ENCODE measurements at regions not wholly inside any gene's neighbourhood (a gene's known extent, or its start where the extent isn't known, plus 50 kb on each side); places are given as distances from the start of the nearest gene placed in this dataset.

DNA sequence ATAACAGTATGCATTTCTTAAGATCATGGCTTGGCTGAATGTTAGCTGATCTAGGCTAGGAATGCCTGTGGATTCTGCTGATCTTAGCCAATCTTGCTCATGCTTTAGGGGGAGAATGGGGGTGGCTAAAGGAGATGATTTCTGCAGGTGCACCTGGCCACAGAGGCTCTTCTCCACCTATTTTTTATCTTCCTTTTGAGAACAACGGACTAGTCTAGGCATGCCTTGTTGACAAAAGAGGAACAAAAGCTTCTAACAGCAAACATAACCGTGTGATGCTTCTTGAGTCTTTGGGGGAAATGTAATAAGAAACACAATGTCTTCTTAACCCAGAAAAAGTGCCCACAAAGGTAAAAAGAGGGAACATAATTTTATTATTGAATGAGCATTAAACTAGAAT is 743.5 kb downstream of the ARAP2 start:
- ATAC-seq (ENCODE audit: poor library complexity) (no peak), DNase-seq (no peak)
- no peak overlapping the region for H3K27ac Mint-ChIP-seq
- no peak overlapping the region for H3K4me3 ChIP-seq (ENCODE audit: low read length)
- TF ChIP-seq CTCF (IDR thresholded peaks at IDR 0.05), result no peak
- H3K27ac ChIP-seq (ENCODE audit: low read depth in 1 of 2, low read length in 2 of 2), result no peak overlapping the region
- H3K4me1 Mint-ChIP-seq (ENCODE audit: low read depth), result no peaks in the 10 kb centered on the region
- H3K27me3 ChIP-seq (ENCODE audit: control insufficient read depth in 1 of 2, insufficient read depth in 2 of 2, low read length in 2 of 2), result no peaks in the 10 kb centered on the region
- ChIA-PET CTCF (no interaction called here), POLR2A (no interaction called here)
- H3K36me3 ChIP-seq (ENCODE audit: insufficient read depth, low read length), result no peaks in the 10 kb centered on the region
- no peaks in the 10 kb centered on the region for H3K4me1 ChIP-seq (ENCODE audit: insufficient read depth, low read length)
- H3K36me3 Mint-ChIP-seq (ENCODE audit: low read depth), result no peaks in the 10 kb centered on the region
- H3K27me3 Mint-ChIP-seq, result no peaks in the 10 kb centered on the region
- intact Hi-C loops (cut with DNase I, micrococcal nuclease), result no loop called here
- peaks cover 0 to 4% of the 10 kb centered on the region in 2 experiments for H3K9me3 ChIP-seq (ENCODE audit: control insufficient read depth in 1 of 2, insufficient read depth in 1 of 2, low read length in 2 of 2)
- peaks cover 1% of the 10 kb centered on the region for H3K9me3 Mint-ChIP-seq
- H3K4me3 Mint-ChIP-seq, result no peak overlapping the region

- no peak overlapping the region for H3K4me3 ChIP-seq (ENCODE audit: low read length)
- H3K36me3 ChIP-seq (ENCODE audit: insufficient read depth, low read length), result no peaks in the 10 kb centered on the region
- Mint-ChIP-seq H3K27me3 (no peaks in the 10 kb centered on the region), H3K4me1 (ENCODE audit: low read depth) (no peaks in the 10 kb centered on the region), H3K27ac (no peak overlapping the region), H3K9me3 (peaks cover 7% of the 10 kb centered on the region), H3K36me3 (ENCODE audit: low read depth) (no peaks in the 10 kb centered on the region), H3K4me3 (no peak overlapping the region)
- peaks cover 0 to 4% of the 10 kb centered on the region in 2 experiments for H3K9me3 ChIP-seq (ENCODE audit: control insufficient read depth in 1 of 2, insufficient read depth in 1 of 2, low read length in 2 of 2)
- intact Hi-C loops (cut with DNase I, micrococcal nuclease), result no loop called here
- H3K27ac ChIP-seq (ENCODE audit: low read depth in 1 of 2, low read length in 2 of 2), result no peak overlapping the region
- POLR2A ChIA-PET, result no interaction called here
- no peak for DNase-seq
- no peak for ATAC-seq (ENCODE audit: poor library complexity)
- no peaks in the 10 kb centered on the region for H3K27me3 ChIP-seq (ENCODE audit: control insufficient read depth in 1 of 2, insufficient read depth in 2 of 2, low read length in 2 of 2)
- no peak for TF ChIP-seq CTCF (IDR thresholded peaks at IDR 0.05)
- CTCF ChIA-PET, result no interaction called here
- H3K4me1 ChIP-seq (ENCODE audit: insufficient read depth, low read length), result no peaks in the 10 kb centered on the region
These were observed 740.9 kb downstream of the ARAP2 start for GRCh38 chr4:35503435-35503834.

GRCh38 chr4:35506161-35506560 is 738.2 kb downstream of the ARAP2 start:
- no peak for DNase-seq
- Histone ChIP-seq H3K4me1 (ENCODE audit: insufficient read depth, low read length) (no peaks in the 10 kb centered on the region), H3K27ac (ENCODE audit: low read depth in 1 of 2, low read length in 2 of 2) (no peak overlapping the region), H3K36me3 (ENCODE audit: insufficient read depth, low read length) (no peaks in the 10 kb centered on the region), H3K27me3 (ENCODE audit: control insufficient read depth in 1 of 2, insufficient read depth in 2 of 2, low read length in 2 of 2) (no peaks in the 10 kb centered on the region), H3K9me3 (ENCODE audit: control insufficient read depth in 1 of 2, insufficient read depth in 1 of 2, low read length in 2 of 2) (peaks cover 0 to 4% of the 10 kb centered on the region in 2 experiments), H3K4me3 (ENCODE audit: low read length) (no peak overlapping the region)
- ChIA-PET CTCF (no interaction called here), POLR2A (no interaction called here)
- ATAC-seq (ENCODE audit: poor library complexity), result no peak
- H3K9me3 Mint-ChIP-seq, result peaks cover 7% of the 10 kb centered on the region
- no peaks in the 10 kb centered on the region for H3K36me3 Mint-ChIP-seq (ENCODE audit: low read depth)
- intact Hi-C loops (cut with DNase I, micrococcal nuclease), result no loop called here
- H3K4me3 Mint-ChIP-seq, result no peak overlapping the region
- no peak for TF ChIP-seq CTCF (IDR thresholded peaks at IDR 0.05)
- no peaks in the 10 kb centered on the region for H3K4me1 Mint-ChIP-seq (ENCODE audit: low read depth)
- H3K27ac Mint-ChIP-seq, result no peak overlapping the region
- H3K27me3 Mint-ChIP-seq, result no peaks in the 10 kb centered on the region
